ENCODE measurements at regions not wholly inside any gene's neighbourhood (a gene's known extent, or its start where the extent isn't known, plus 50 kb on each side); places are given as distances from the start of the nearest gene placed in this dataset.
"Not testable (repeated sequence)": the region's sequence is repeated elsewhere in the genome, so short reads cannot be mapped to it uniquely, and the experiment has no call there.

- no peak for DNase-seq
Observed at GRCh38 chr5:25448646-25449045, 803.9 kb upstream of the CDH10 start.

DNA sequence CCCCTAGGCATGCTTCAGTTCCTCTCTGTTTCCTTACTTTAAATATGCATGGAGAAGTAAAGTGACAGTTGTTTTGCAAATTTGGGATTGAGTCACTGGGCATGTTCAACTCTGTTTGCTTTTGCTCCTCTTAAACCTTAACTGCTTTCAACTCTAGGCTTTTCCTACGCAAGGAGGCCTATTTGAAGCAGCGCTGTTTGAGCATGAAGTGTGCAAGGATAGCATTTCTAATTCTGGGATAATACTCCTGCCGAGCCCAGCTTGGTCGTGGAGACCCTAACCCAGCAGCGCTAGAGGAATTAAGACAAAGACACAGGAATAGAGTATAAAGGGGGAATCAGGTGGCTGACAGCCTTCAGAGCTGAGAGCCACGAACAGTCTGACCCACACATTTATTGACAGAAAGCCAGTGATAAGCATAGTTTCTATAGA is 803.4 kb upstream of the CDH10 start:
- no peak for DNase-seq

DNA sequence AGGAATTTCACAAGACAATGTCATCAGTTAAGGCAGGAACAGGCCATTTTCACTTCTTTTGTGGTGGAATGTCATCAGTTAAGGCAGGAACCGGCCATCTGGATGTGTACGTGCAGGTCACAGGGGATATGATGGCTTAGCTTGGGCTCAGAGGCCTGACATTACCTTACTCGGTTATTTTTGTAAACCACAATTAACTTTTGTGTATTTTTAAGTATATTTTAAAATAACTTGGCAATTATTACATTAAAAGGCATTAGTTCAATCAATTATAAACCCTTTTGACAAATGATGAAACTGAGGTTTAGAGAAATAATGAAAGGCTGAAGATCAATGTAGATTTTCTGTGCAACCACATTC is 801.3 kb upstream of the CDH10 start:
- not testable (repeated sequence) for DNase-seq

- DNase-seq: not testable (repeated sequence)
Observed at GRCh38 chr5:25445381-25446060, 800.7 kb upstream of the CDH10 start.

DNA sequence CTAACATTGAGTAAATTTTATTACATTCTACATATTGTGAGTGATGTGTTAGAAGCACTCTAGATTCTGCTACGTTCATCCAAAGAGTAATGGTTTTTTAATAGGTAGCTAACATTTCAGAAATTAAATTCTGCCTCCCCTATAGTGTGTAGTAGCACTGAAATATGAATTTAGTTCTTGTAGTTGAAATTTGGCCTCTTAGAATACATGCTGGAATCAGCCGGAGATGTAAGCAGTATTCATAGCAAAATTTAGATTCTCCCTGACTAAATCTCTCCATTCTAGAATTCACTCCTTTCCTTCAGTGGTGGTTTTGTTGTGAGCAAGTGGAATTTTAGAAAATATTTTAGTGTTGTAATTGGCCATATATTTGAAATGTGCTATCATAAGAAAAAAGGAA is 799.9 kb upstream of the CDH10 start:
- DNase-seq: no peak

- no peak for DNase-seq
Observed at GRCh38 chr5:25441810-25442209, 797.0 kb upstream of the CDH10 start.

GRCh38 chr5:25439025-25439424 is 794.2 kb upstream of the CDH10 start:
- DNase-seq: no peak

- not testable (repeated sequence) for DNase-seq
Observed at GRCh38 chr5:25438375-25438774, 793.6 kb upstream of the CDH10 start.

DNA sequence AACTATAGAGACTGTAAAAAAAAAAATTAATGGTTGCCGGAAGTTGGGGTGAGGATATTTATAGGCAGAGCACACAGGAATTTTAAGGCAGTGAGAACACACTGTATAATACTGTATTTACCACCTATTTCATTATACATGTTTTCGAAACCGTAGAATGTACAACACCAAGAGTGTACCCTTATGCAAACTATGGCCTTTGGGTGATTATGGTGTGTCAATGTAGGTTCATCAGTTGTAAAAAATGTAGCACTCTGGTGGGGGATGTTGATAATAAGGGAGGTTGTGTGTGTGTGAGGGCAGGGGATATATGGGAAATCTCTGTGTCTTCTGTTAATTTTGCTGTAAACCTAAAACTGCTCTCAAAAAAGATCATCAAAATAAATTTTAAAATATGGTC is 791.7 kb upstream of the CDH10 start:
- DNase-seq: no peak

DNA sequence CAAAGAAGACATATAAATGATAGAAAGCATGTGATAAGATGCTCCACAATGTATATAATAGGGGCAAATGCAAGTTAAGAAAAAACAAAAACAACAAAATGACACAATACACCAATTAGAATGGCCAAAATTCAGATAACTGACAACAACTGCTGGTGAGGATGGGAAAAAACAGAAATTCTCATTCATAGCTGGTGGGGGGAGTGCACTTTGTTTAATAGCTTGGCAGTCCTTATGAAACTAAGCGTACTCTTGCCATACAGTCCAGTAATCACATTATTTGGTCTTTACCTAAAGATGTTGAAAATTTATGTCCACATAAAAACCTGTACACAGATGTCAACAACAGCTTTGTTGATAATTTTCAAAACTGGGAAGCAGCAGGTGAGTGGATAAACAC is 791.1 kb upstream of the CDH10 start:
- no peak for DNase-seq

GRCh38 chr5:25427240-25427639 is 782.5 kb upstream of the CDH10 start:
- no peak for DNase-seq

- DNase-seq: no peak
Observed at GRCh38 chr5:25423271-25423670, 778.5 kb upstream of the CDH10 start.

GRCh38 chr5:25419684-25420083 is 774.9 kb upstream of the CDH10 start:
- no peak for DNase-seq

- DNase-seq: no peak
Observed at GRCh38 chr5:25418978-25419377, 774.2 kb upstream of the CDH10 start.

DNA sequence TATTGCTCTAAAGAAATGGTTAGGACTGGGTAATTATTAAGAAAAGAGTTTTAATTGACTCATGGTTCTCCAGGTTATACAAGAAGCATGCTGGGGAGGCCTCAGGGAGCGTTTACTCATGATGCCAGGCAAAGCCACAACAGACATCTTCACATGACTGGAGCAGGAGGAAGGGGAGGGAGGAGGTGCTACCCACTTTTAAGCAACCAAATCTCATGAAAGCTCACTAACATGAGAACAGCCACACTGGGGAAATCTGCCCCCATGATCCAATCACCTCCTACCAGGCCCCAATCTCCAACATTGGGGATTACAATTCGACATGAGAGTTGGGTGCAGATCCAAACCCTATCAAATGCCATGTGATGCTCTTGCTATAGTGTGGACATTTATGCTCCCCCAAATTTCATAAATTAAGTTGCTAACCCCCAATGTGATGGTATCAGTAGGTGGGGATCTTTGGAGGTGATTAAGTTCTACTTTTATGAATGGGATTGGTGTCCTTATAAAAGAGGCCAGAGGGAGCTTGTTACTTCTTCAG is 773.6 kb upstream of the CDH10 start:
- no peak for DNase-seq

DNA sequence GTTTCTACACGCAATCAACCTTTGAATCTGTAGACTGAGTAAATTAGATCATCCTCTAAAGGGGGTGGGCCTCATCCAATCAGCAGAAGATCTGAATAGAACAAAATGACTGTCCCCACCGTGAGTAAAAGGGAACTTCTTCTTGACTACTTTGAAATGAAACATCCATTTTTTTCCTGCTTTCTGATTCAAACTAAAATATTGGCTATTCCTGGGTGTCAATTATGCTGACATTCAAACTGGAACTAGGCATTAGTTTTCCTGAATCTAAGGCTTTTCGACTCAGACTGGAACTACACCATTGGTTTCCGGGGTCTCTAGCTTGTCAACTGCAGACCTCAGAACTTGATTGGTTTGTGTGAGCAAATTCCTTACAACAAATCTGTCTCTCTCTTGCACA is 772.2 kb upstream of the CDH10 start:
- no peak for DNase-seq

- no peak for DNase-seq
Observed at GRCh38 chr5:25415970-25416369, 771.2 kb upstream of the CDH10 start.

DNA sequence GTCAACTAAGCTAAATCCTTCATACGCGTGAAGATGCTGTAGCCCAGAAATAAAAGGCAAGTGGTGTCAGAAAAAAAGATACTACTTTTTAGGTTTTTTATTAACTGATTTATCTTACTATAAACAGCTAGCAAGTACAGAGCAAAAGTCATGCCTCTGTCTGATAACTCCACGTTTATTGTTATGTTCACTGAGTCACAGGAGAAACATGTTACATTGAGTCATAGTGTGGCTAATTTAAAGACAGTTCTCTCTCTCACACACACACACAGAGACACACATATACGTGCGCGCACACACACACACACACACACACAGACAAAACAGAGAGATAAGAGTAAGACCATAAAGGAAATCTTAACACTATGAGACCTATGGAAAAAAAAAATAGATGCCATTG is 770.0 kb upstream of the CDH10 start:
- DNase-seq: no peak

- DNase-seq: no peak
Observed at GRCh38 chr5:25412116-25412661, 767.4 kb upstream of the CDH10 start.

GRCh38 chr5:25407365-25407764 is 762.6 kb upstream of the CDH10 start:
- not testable (repeated sequence) for DNase-seq

DNA sequence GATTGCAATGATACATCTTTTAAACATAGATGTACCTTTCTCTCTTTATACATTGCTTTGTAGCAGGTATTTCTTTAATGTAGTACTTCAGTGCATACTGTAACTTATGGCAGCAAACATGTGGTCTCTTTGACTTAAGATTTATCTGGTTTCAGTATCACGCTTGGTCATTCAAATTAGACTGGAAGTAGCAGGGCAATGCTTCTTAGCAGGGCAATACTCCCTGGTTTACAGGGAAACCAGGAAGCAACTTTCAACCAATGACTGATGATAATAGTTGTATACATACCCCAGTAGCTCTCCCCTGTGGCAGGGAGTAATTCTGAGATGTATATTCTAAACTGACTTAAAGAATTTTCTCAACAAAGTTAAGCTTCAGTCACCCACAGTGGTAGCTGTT is 761.1 kb upstream of the CDH10 start:
- no peak for DNase-seq

GRCh38 chr5:25399878-25400480 is 755.2 kb upstream of the CDH10 start:
- DNase-seq: no peak

GRCh38 chr5:25393957-25394356 is 749.2 kb upstream of the CDH10 start:
- DNase-seq: no peak

DNA sequence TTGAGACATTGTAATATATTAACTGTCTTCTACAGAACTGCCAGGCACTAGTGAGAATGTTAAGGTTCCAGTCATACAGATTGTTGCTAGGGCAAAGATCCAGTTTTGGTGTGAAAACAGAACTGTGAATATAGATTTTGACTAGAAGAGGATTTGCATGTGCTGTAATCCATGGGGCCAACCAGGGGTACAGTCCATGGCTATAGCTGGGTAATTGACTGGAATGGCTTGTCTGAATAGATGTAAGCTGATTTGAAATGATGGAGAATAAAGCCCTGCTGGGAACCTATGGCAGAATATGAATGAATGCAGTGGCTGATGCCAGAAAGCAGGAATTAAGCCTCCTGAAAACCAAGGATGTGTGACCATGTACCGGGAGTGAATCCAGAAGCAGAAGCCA is 748.5 kb upstream of the CDH10 start:
- no peak for DNase-seq

GRCh38 chr5:25387953-25388352 is 743.2 kb upstream of the CDH10 start:
- no peak for DNase-seq

Measured in NCI-H2227 treated with DMSO at 0.1 percent for 48 hours (cell line).